ENCODE measurements at regions not wholly inside any gene's neighbourhood (a gene's known extent, or its start where the extent isn't known, plus 50 kb on each side); places are given as distances from the start of the nearest gene placed in this dataset.

- DNase-seq (ENCODE audit: low read depth, low spot score): no peak
Observed at GRCh38 chr2:219951099-219951498, 323.7 kb downstream of the SLC4A3 start.

- no peak for DNase-seq (ENCODE audit: low read depth, low spot score)
Observed at GRCh38 chr2:219954331-219954730, 326.9 kb downstream of the SLC4A3 start.

GRCh38 chr2:219957820-219958219 lies 330.4 kb downstream of the SLC4A3 start:
- no peak for DNase-seq (ENCODE audit: low read depth, low spot score)

- no peak for DNase-seq (ENCODE audit: low read depth, low spot score)
Observed at GRCh38 chr2:219958941-219959340, 331.5 kb downstream of the SLC4A3 start.

- DNase-seq (ENCODE audit: low read depth, low spot score): no peak
Observed at GRCh38 chr2:219959471-219959870, 332.0 kb downstream of the SLC4A3 start.

GRCh38 chr2:219961947-219962498 lies 334.6 kb downstream of the SLC4A3 start:
- DNase-seq (ENCODE audit: low read depth, low spot score): no peak

- no peak for DNase-seq (ENCODE audit: low read depth, low spot score)
Observed at GRCh38 chr2:219962801-219963200, 335.4 kb downstream of the SLC4A3 start.

GRCh38 chr2:219965287-219966194 lies 338.1 kb downstream of the SLC4A3 start:
- no peak for DNase-seq (ENCODE audit: low read depth, low spot score)

GRCh38 chr2:219967247-219968245 lies 340.1 kb downstream of the SLC4A3 start:
- DNase-seq (ENCODE audit: low read depth, low spot score): no peak

GRCh38 chr2:219968685-219969345 lies 341.4 kb downstream of the SLC4A3 start:
- DNase-seq (ENCODE audit: low read depth, low spot score): no peak

GRCh38 chr2:219969508-219969907 lies 342.1 kb downstream of the SLC4A3 start:
- no peak for DNase-seq (ENCODE audit: low read depth, low spot score)

- DNase-seq (ENCODE audit: low read depth, low spot score): no peak
Observed at GRCh38 chr2:219973136-219973535, 345.7 kb downstream of the SLC4A3 start.

GRCh38 chr2:219976871-219977270 lies 349.4 kb downstream of the SLC4A3 start:
- DNase-seq (ENCODE audit: low read depth, low spot score): no peak

GRCh38 chr2:219980638-219981037 lies 353.2 kb downstream of the SLC4A3 start:
- DNase-seq (ENCODE audit: low read depth, low spot score): no peak

- no peak for DNase-seq (ENCODE audit: low read depth, low spot score)
Observed at GRCh38 chr2:219983836-219984235, 356.4 kb downstream of the SLC4A3 start.

- no peak for DNase-seq (ENCODE audit: low read depth, low spot score)
Observed at GRCh38 chr2:219985017-219985416, 357.6 kb downstream of the SLC4A3 start.

GRCh38 chr2:219987830-219988229 lies 360.4 kb downstream of the SLC4A3 start:
- no peak for DNase-seq (ENCODE audit: low read depth, low spot score)

- DNase-seq (ENCODE audit: low read depth, low spot score): no peak
Observed at GRCh38 chr2:219989744-219990143, 362.3 kb downstream of the SLC4A3 start.

GRCh38 chr2:219991116-219991515 lies 363.7 kb downstream of the SLC4A3 start:
- DNase-seq (ENCODE audit: low read depth, low spot score): no peak

- DNase-seq (ENCODE audit: low read depth, low spot score): no peak
Observed at GRCh38 chr2:219995399-219995798, 368.0 kb downstream of the SLC4A3 start.

GRCh38 chr2:219995991-219996765 lies 368.7 kb downstream of the SLC4A3 start:
- DNase-seq (ENCODE audit: low read depth, low spot score): no peak
